ENCODE measurements at regions not wholly inside any gene's neighbourhood (a gene's known extent, or its start where the extent isn't known, plus 50 kb on each side); places are given as distances from the start of the nearest gene placed in this dataset.

DNA sequence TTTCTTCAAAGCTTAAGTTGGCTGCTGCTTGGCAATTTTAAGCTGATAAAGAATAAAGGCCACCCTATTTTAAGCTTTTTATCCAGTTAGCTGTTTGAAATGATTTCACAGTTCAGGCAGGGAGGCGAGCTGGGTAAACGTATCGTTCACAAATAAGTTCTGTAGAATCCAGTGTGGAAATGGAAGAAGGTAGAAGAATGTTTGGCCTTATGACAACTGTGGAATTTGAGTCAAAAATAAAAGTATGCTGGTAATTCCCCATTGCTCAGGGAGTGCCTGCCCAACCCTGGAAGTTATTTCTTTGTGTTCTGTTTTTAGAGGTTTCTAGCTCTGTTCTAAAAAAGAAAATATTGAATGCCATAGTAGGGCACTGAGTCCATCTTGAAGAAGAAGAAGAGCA is 113.1 kb downstream of the ARL4A start:
- TF ChIP-seq POLR2AphosphoS5 (IDR thresholded peaks at IDR 0.05; ENCODE audit: low read depth, low read length), result no peak
- TF ChIP-seq, protein P1, sequence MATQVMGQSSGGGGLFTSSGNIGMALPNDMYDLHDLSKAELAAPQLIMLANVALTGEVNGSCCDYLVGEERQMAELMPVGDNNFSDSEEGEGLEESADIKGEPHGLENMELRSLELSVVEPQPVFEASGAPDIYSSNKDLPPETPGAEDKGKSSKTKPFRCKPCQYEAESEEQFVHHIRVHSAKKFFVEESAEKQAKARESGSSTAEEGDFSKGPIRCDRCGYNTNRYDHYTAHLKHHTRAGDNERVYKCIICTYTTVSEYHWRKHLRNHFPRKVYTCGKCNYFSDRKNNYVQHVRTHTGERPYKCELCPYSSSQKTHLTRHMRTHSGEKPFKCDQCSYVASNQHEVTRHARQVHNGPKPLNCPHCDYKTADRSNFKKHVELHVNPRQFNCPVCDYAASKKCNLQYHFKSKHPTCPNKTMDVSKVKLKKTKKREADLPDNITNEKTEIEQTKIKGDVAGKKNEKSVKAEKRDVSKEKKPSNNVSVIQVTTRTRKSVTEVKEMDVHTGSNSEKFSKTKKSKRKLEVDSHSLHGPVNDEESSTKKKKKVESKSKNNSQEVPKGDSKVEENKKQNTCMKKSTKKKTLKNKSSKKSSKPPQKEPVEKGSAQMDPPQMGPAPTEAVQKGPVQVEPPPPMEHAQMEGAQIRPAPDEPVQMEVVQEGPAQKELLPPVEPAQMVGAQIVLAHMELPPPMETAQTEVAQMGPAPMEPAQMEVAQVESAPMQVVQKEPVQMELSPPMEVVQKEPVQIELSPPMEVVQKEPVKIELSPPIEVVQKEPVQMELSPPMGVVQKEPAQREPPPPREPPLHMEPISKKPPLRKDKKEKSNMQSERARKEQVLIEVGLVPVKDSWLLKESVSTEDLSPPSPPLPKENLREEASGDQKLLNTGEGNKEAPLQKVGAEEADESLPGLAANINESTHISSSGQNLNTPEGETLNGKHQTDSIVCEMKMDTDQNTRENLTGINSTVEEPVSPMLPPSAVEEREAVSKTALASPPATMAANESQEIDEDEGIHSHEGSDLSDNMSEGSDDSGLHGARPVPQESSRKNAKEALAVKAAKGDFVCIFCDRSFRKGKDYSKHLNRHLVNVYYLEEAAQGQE (IDR thresholded peaks at IDR 0.05; ENCODE audit: insufficient read depth in 1 of 2, low read depth in 2 of 2, low read length in 2 of 2), result no peak
